K562 (cell line): ENCODE measurements at regions not wholly inside any gene's neighbourhood (a gene's known extent, or its start where the extent isn't known, plus 50 kb on each side); places are given as distances from the start of the nearest gene placed in this dataset.

ENCODE experiments used
- ATAC-seq: fragments of 200-7000 bp; cut with Tn5 transposase; 3 replicates; pipeline ENCODE4 v1.9.1; 2020; ENCODE audit warnings: moderate library complexity
- BruUV-seq: library from RNA; stranded (reverse); fragments of 400-500 nt; replicated peaks from 2 replicates; lab custom pipeline; 2021; lab: Mats Ljungman, UMichigan
- CTCF ChIA-PET: fragments of 300-600 bp; formaldehyde crosslinking; extraction: SDS; loops from one replicate; lab custom pipeline; 2021; ENCODE audit warnings: low intra/inter-chr PET ratio; lab: Yijun Ruan, JAX
- POLR2A ChIA-PET: fragments of 300-600, 350-650 bp; sonication (Branson Sonifier 250); formaldehyde crosslinking; extraction: SDS; loops from one replicate; lab custom pipeline; 2021; ENCODE audit warnings: antibody characterized with exemption, inconsistent platforms; lab: Yijun Ruan, JAX
- DNase-seq, 4 experiments: peaks; one replicate each; pipeline versions ENCODE4 v3.0.0 to v3.0.0-alpha.2; 2011 to 2018; ENCODE audit warnings: low spot score in 3 of 4, mixed read lengths in 3 of 4; ENCODE audit errors: extremely low read depth in 1 of 4
- FAIRE-seq: peaks from 2 replicates; lab custom pipeline; 2011; peaks lifted over from hg19 to GRCh38; lab: Jason Lieb, UNC
- H2AFZ ChIP-seq: 2 replicates; pipeline ENCODE4 v1.6.0; 2011; ENCODE audit warnings: low read depth, low read length, control low read depth, inconsistent platforms
- H3K27ac ChIP-seq: fragments of 200-600 bp; 3 replicates; pipeline ENCODE4 v1.8.0; 2011; ENCODE audit warnings: low read depth, mild to moderate bottlenecking, control low read depth, inconsistent platforms, low read length, moderate library complexity, mixed read lengths; ENCODE audit errors: extremely low read depth
- H3K27me3 ChIP-seq, 2 experiments: fragments of 300-600 bp in 1 of 2; 2 replicates in 1 of 2; 3 replicates in 1 of 2; pipeline versions ENCODE4 v1.6.0 to v1.8.0; 2011; ENCODE audit warnings: inconsistent platforms in 2 of 2, low read length in 2 of 2, mild to moderate bottlenecking in 1 of 2, mixed read lengths in 1 of 2, moderate library complexity in 1 of 2; ENCODE audit not compliant: control insufficient read depth in 2 of 2, insufficient read depth in 2 of 2
- H3K36me3 ChIP-seq: fragments of 300-600 bp; 3 replicates; pipeline ENCODE4 v1.8.0; 2011; ENCODE audit warnings: mild to moderate bottlenecking, low read length, inconsistent platforms; ENCODE audit not compliant: control insufficient read depth, insufficient read depth
- H3K4me1 ChIP-seq, 2 experiments: fragments of 200-600 bp in 1 of 2; replicated peaks in 1 of 2; 2 replicates in 1 of 2; 3 replicates in 1 of 2; pipeline versions ENCODE4 v1.5.1 to v1.8.0; 2011; ENCODE audit warnings: inconsistent platforms in 2 of 2, low read length in 2 of 2, mild to moderate bottlenecking in 1 of 2, mixed read lengths in 1 of 2, moderate library complexity in 1 of 2; ENCODE audit not compliant: control insufficient read depth in 2 of 2, insufficient read depth in 2 of 2
- H3K4me2 ChIP-seq: 2 replicates; pipeline ENCODE4 v1.6.1; 2011; ENCODE audit warnings: low read length, control low read depth, inconsistent platforms, mixed read lengths; ENCODE audit not compliant: insufficient read depth
- H3K4me3 ChIP-seq: fragments of 200-600 bp; sonication (generic), shearing (Covaris generic); 2 replicates; pipeline ENCODE4 v1.5.1; 2016; ENCODE audit warnings: control low read depth, inconsistent platforms
- H3K79me2 ChIP-seq: fragments of 200-600 bp; 3 replicates; pipeline ENCODE4 v1.8.0; 2011; ENCODE audit warnings: low read length, inconsistent platforms; ENCODE audit not compliant: control insufficient read depth, insufficient read depth
- H3K9ac ChIP-seq, 2 experiments: 2 replicates each; pipeline versions ENCODE4 v1.6.0 to v1.6.1; 2011; ENCODE audit warnings: low read depth in 2 of 2, low read length in 2 of 2, control low read depth in 1 of 2, inconsistent platforms in 1 of 2, mild to moderate bottlenecking in 1 of 2, mixed read lengths in 1 of 2; ENCODE audit not compliant: insufficient read depth in 1 of 2
- H3K9me1 ChIP-seq: one replicate; pipeline ENCODE4 v1.6.0; 2011; ENCODE audit warnings: inconsistent platforms, mild to moderate bottlenecking, low read length, moderate library complexity; ENCODE audit not compliant: control insufficient read depth, insufficient read depth
- H3K9me3 ChIP-seq: replicated peaks from 2 replicates; pipeline ENCODE4 v1.5.1; 2011; ENCODE audit warnings: low read depth, low read length, inconsistent platforms; ENCODE audit not compliant: control insufficient read depth, insufficient read depth
- H4K20me1 ChIP-seq: replicated peaks from 2 replicates; pipeline ENCODE4 v1.6.1; 2011; ENCODE audit warnings: low read length, inconsistent platforms, mixed read lengths; ENCODE audit not compliant: control insufficient read depth, insufficient read depth
- DDX20 ChIP-seq: fragments of 450-650 bp; IDR thresholded peaks from 2 replicates; pipeline ENCODE4 v1.6.1; 2016; ENCODE audit warnings: missing genetic modification characterization, low read depth, mild to moderate bottlenecking, missing compliant biosample characterization, moderate library complexity
- NR1H2 ChIP-seq: sonication (generic); formaldehyde crosslinking; IDR thresholded peaks from 2 replicates; pipeline ENCODE4 v1.4.0; 2020; ENCODE audit warnings: mild to moderate bottlenecking, missing genetic modification reagents
- NRF1 ChIP-seq, 2 experiments: fragments of 450-650 bp; IDR thresholded peaks in 1 of 2; conservative IDR thresholded peaks in 1 of 2; 2 replicates each; pipeline ENCODE4 v1.6.1; 2014; ENCODE audit warnings: mild to moderate bottlenecking in 2 of 2
- POLR2A ChIP-seq: fragments of 450-650 bp; conservative IDR thresholded peaks from 2 replicates; pipeline ENCODE4 v1.6.1; 2016
- ZNF224 ChIP-seq: sonication (generic); formaldehyde crosslinking; IDR thresholded peaks from 2 replicates; pipeline ENCODE4 v1.8.0; 2022; ENCODE audit warnings: mild to moderate bottlenecking, missing genetic modification reagents
- ZNF280B ChIP-seq: fragments of 250-450 bp; sonication (Bioruptor Pico); IDR thresholded peaks from 2 replicates; pipeline ENCODE4 v1.5.1; 2021; ENCODE audit warnings: mild to moderate bottlenecking
- WGBS: fragments of 100-300 bp; shearing (Covaris generic); methylation state at CpG from one replicate; pipeline ENCODE4 v1.1.6; 2016; ENCODE audit warnings: low coverage, mixed read lengths; ENCODE audit not compliant: insufficient coverage; ENCODE audit errors: missing lambda C conversion rate; 5-methylcytosine and 5-hydroxymethylcytosine counted together
- in situ Hi-C: fragments of 300-500 bp; cut with MboI; formaldehyde crosslinking; loops from 4 replicates; pipeline ENCODE4 v1.15.0; 2018; ENCODE audit warnings: inconsistent platforms, mixed read lengths
- intact Hi-C: fragments of 100-400 bp; cut with micrococcal nuclease; formaldehyde crosslinking; loops from 2 replicates; pipeline ENCODE4 v1.14.2; 2022

- TF ChIP-seq POLR2A: no peak
- no peak for TF ChIP-seq NR1H2 (CRISPR knock-in tag)
- no peak for TF ChIP-seq DDX20
- no peak for TF ChIP-seq NRF1 (conservative IDR thresholded peaks at IDR 0.05 in 1 of 2, IDR thresholded peaks at IDR 0.05 in 1 of 2)
- TF ChIP-seq ZNF280B (CRISPR knock-in tag): no peak
These were observed 177.8 kb upstream of the TNC start (continued) for GRCh38 chr9:115295734-115296133.

GRCh38 chr9:115296831-115297565 is 179.0 kb upstream of the TNC start:
- ChIA-PET POLR2A (no interaction called here), CTCF (no interaction called here)
- Histone ChIP-seq H3K79me2 (no peaks in the 10 kb centered on the region), H3K9me1 (no peaks in the 10 kb centered on the region), H2AFZ (no peak overlapping the region), H3K9me3 (no peaks in the 10 kb centered on the region), H3K4me1 (no peaks in the 10 kb centered on the region), H3K4me2 (no peak overlapping the region), H3K9ac (no peak overlapping the region), H3K4me3 (no peak overlapping the region), H4K20me1 (no peaks in the 10 kb centered on the region), H3K36me3 (no peaks in the 10 kb centered on the region), H3K27me3 (no peaks in the 10 kb centered on the region), H3K27ac (no peak overlapping the region)
- 0% methylated on average over 1 of the region's 1 CpG for WGBS
- intact Hi-C loops (no loop called here), in situ Hi-C loops (no loop called here)
- FAIRE-seq: no peak
- no peak for TF ChIP-seq ZNF224 (CRISPR knock-in tag)
- DNase-seq: no peak
- no TSS peak for BruUV-seq
- no peak for ATAC-seq
